GM23338 (cell line): ENCODE measurements at regions not wholly inside any gene's neighbourhood (a gene's known extent, or its start where the extent isn't known, plus 50 kb on each side); places are given as distances from the start of the nearest gene placed in this dataset.

ENCODE experiments used
- EZH2 ChIP-seq: fragments of 200-600 bp; sonication (generic); IDR thresholded peaks from one replicate; pipeline ENCODE4 v1.8.0; 2017; ENCODE audit warnings: antibody characterized with exemption, mild to moderate bottlenecking, low read depth; ENCODE audit not compliant: unreplicated experiment
- STAT1 ChIP-seq: IDR thresholded peaks from one replicate; pipeline ENCODE4 v1.6.1; 2016; ENCODE audit warnings: antibody characterized with exemption; ENCODE audit not compliant: unreplicated experiment
- ZNF114 ChIP-seq: fragments of 250-450 bp; sonication (Bioruptor Pico); IDR thresholded peaks from 2 replicates; pipeline ENCODE4 v1.5.0; 2020; ENCODE audit warnings: mild to moderate bottlenecking, moderate library complexity
- ZNF462 ChIP-seq: fragments of 250-450 bp; sonication (Bioruptor Pico); IDR thresholded peaks from 2 replicates; pipeline ENCODE4 v1.5.0; 2020; ENCODE audit warnings: mild to moderate bottlenecking, moderate library complexity
- TF ChIP-seq, protein P1 (sequence below): IDR thresholded peaks from one replicate; pipeline ENCODE4 v1.6.1; 2018; ENCODE audit warnings: antibody characterized with exemption; ENCODE audit not compliant: unreplicated experiment

DNA sequence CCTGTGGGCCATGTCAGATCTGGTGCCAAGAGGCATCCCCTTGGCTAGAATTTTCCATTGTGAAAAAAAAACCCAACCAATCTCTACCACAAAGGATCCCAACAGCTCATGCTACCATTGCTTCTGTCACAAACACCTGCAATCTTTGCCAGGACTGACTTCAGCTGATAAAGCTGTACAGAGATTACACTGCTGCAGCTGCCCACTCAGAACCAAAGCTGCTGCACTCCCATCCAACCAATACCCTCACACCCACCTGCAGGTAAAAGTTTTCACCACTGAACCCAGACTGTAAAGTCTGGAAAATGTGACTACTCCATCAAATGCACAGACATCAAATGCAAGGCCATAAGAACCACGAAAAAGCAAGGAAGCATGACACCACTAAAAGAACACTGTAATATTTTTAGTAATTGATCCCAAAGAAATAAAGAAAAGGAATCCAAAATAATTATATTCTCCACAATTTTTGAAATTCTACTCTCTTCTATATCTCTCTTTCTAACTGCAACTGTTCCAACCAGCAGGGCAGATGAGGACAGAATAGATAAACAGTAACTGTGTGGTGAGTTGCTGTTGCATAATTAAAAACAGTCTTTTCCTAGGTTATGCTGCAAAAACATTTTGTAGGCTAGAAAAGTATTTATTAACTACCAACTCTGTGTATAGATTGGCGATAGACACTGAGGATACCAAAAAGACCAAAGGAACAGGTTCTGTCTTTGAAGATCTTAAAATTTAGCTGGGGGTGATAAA is 128.0 kb upstream of the MCHR2 start (continued):
- no peak for TF ChIP-seq ZNF462
- TF ChIP-seq, protein P1, sequence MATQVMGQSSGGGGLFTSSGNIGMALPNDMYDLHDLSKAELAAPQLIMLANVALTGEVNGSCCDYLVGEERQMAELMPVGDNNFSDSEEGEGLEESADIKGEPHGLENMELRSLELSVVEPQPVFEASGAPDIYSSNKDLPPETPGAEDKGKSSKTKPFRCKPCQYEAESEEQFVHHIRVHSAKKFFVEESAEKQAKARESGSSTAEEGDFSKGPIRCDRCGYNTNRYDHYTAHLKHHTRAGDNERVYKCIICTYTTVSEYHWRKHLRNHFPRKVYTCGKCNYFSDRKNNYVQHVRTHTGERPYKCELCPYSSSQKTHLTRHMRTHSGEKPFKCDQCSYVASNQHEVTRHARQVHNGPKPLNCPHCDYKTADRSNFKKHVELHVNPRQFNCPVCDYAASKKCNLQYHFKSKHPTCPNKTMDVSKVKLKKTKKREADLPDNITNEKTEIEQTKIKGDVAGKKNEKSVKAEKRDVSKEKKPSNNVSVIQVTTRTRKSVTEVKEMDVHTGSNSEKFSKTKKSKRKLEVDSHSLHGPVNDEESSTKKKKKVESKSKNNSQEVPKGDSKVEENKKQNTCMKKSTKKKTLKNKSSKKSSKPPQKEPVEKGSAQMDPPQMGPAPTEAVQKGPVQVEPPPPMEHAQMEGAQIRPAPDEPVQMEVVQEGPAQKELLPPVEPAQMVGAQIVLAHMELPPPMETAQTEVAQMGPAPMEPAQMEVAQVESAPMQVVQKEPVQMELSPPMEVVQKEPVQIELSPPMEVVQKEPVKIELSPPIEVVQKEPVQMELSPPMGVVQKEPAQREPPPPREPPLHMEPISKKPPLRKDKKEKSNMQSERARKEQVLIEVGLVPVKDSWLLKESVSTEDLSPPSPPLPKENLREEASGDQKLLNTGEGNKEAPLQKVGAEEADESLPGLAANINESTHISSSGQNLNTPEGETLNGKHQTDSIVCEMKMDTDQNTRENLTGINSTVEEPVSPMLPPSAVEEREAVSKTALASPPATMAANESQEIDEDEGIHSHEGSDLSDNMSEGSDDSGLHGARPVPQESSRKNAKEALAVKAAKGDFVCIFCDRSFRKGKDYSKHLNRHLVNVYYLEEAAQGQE, result no peak
- TF ChIP-seq ZNF114 (CRISPR knock-in tag), result no peak
- TF ChIP-seq STAT1, result no peak
- no peak for TF ChIP-seq EZH2
